H1 (cell line): ENCODE measurements at regions not wholly inside any gene's neighbourhood (a gene's known extent, or its start where the extent isn't known, plus 50 kb on each side); places are given as distances from the start of the nearest gene placed in this dataset.

ENCODE experiments used
- CTCF ChIA-PET: fragments of 300-600 bp; sonication (Branson Sonifier 250); formaldehyde crosslinking; loops from one replicate; lab custom pipeline; 2021; ENCODE audit not compliant: partially characterized antibody; lab: Charles Lee
- POLR2A ChIA-PET: fragments of 300-600 bp; sonication (Branson Sonifier 250); formaldehyde crosslinking; loops from one replicate; lab custom pipeline; 2021; ENCODE audit warnings: inconsistent platforms; ENCODE audit not compliant: partially characterized antibody; lab: Charles Lee
- DNase-seq, 2 experiments: peaks; one replicate each; pipeline versions ENCODE4 v3.0.0 to v3.0.0-alpha.2; 2010 to 2022; ENCODE audit warnings: low spot score in 2 of 2, low read depth in 1 of 2, mixed read lengths in 1 of 2
- FAIRE-seq: peaks from 2 replicates; lab custom pipeline; 2011; peaks lifted over from hg19 to GRCh38; lab: Jason Lieb, UNC
- H2AFZ ChIP-seq: 2 replicates; pipeline ENCODE4 v1.8.1; 2012; ENCODE audit warnings: low read length, inconsistent platforms
- H2AK5ac ChIP-seq: 2 replicates; pipeline ENCODE4 v1.6.1; 2013; ENCODE audit warnings: low read depth, low read length
- H2BK120ac ChIP-seq: replicated peaks from 2 replicates; pipeline ENCODE3; 2013; ENCODE audit warnings: low read depth, low read length, inconsistent platforms
- H2BK12ac ChIP-seq: 2 replicates; pipeline ENCODE4 v1.6.1; 2013; ENCODE audit warnings: low read depth, low read length
- H2BK15ac ChIP-seq: 2 replicates; pipeline ENCODE4 v1.6.1; 2013; ENCODE audit warnings: low read length
- H2BK20ac ChIP-seq: 2 replicates; pipeline ENCODE4 v1.6.1; 2013; ENCODE audit warnings: low read length
- H2BK5ac ChIP-seq: 2 replicates; pipeline ENCODE4 v1.6.1; 2013; ENCODE audit warnings: low read depth, low read length
- H3K14ac ChIP-seq: 2 replicates; pipeline ENCODE4 v1.6.1; 2013; ENCODE audit warnings: inconsistent platforms; ENCODE audit not compliant: insufficient read length
- H3K18ac ChIP-seq: 2 replicates; pipeline ENCODE4 v1.6.1; 2013; ENCODE audit warnings: low read length; ENCODE audit errors: extremely low read depth
- H3K23ac ChIP-seq: 2 replicates; pipeline ENCODE4 v1.6.1; 2013; ENCODE audit warnings: inconsistent platforms; ENCODE audit not compliant: insufficient read length
- H3K23me2 ChIP-seq: 2 replicates; pipeline ENCODE4 v1.6.1; 2013; ENCODE audit warnings: low read depth, low read length
- H3K27ac ChIP-seq: 2 replicates; pipeline ENCODE4 v1.6.1; 2011; ENCODE audit warnings: low read depth, low read length, inconsistent platforms
- H3K27me3 ChIP-seq, 4 experiments: replicated peaks in 1 of 4; 1 replicate in 1 of 4; 2 replicates in 3 of 4; pipeline versions ENCODE4 v1.6.1 to v1.8.1; 2011 to 2013; ENCODE audit warnings: low read length in 3 of 4, mild to moderate bottlenecking in 3 of 4, inconsistent platforms in 2 of 4, mixed read lengths in 2 of 4, moderate library complexity in 1 of 4; ENCODE audit not compliant: control insufficient read depth in 3 of 4, insufficient read depth in 3 of 4; ENCODE audit errors: extremely low read depth in 1 of 4
- H3K36me3 ChIP-seq, 4 experiments: 2 replicates each; pipeline versions ENCODE4 v1.6.1 to v1.8.1; 2011 to 2013; ENCODE audit warnings: mild to moderate bottlenecking in 4 of 4, low read length in 3 of 4, moderate library complexity in 2 of 4, control low read depth in 1 of 4, inconsistent platforms in 1 of 4; ENCODE audit not compliant: insufficient read depth in 4 of 4, control insufficient read depth in 2 of 4
- H3K4ac ChIP-seq: replicated peaks from 2 replicates; pipeline ENCODE3; 2013; ENCODE audit warnings: low read length, low read depth, mixed read lengths, inconsistent platforms; ENCODE audit not compliant: insufficient read length
- H3K4me1 ChIP-seq, 4 experiments: replicated peaks in 1 of 4; 1 replicate in 1 of 4; 2 replicates in 3 of 4; pipeline versions ENCODE4 v1.6.1 to v1.8.1; 2011 to 2013; ENCODE audit warnings: low read length in 3 of 4, inconsistent platforms in 2 of 4, mixed read lengths in 1 of 4; ENCODE audit not compliant: insufficient read depth in 4 of 4, control insufficient read depth in 3 of 4
- H3K4me2 ChIP-seq, 2 experiments: 2 replicates each; pipeline versions ENCODE4 v1.6.1 to v1.8.1; 2011 to 2013; ENCODE audit warnings: low read depth in 2 of 2, low read length in 2 of 2, control low read depth in 1 of 2, inconsistent platforms in 1 of 2, mild to moderate bottlenecking in 1 of 2; ENCODE audit not compliant: insufficient read depth in 1 of 2
- H3K4me3 ChIP-seq, 4 experiments: fragments of 200-600, 300-600 bp in 1 of 4; sonication (generic), shearing (Covaris generic), sonication (Bioruptor Twin) in 1 of 4; 2 replicates each; pipeline versions ENCODE4 v1.5.1 to v1.8.1; 2011 to 2016; ENCODE audit warnings: low read length in 4 of 4, low read depth in 3 of 4, control low read depth in 2 of 4, inconsistent platforms in 2 of 4, mild to moderate bottlenecking in 2 of 4, mixed read lengths in 1 of 4, moderate library complexity in 1 of 4; ENCODE audit not compliant: insufficient read depth in 2 of 4; ENCODE audit errors: extremely low read depth in 1 of 4
- H3K56ac ChIP-seq: replicated peaks from 2 replicates; pipeline ENCODE3; 2013; ENCODE audit warnings: low read depth, mild to moderate bottlenecking, mixed read lengths, low read length, inconsistent platforms; ENCODE audit not compliant: insufficient read length
- H3K79me1 ChIP-seq: 2 replicates; pipeline ENCODE4 v1.6.1; 2013; ENCODE audit warnings: low read depth, low read length, control low read depth
- H3K79me2 ChIP-seq, 2 experiments: 2 replicates each; pipeline versions ENCODE4 v1.6.1 to v1.8.1; 2012 to 2013; ENCODE audit warnings: low read length in 2 of 2, mild to moderate bottlenecking in 2 of 2, inconsistent platforms in 1 of 2; ENCODE audit not compliant: insufficient read depth in 2 of 2, control insufficient read depth in 1 of 2
- H3K9ac ChIP-seq, 4 experiments: replicated peaks in 1 of 4; 1 replicate in 1 of 4; 2 replicates in 3 of 4; pipeline versions ENCODE4 v1.6.1 to v1.8.1; 2011 to 2013; ENCODE audit warnings: low read depth in 3 of 4, low read length in 3 of 4, control low read depth in 2 of 4, mild to moderate bottlenecking in 2 of 4, moderate library complexity in 2 of 4, inconsistent platforms in 1 of 4; ENCODE audit errors: extremely low read depth in 1 of 4
- H3K9me3 ChIP-seq, 2 experiments: 2 replicates each; pipeline versions ENCODE4 v1.6.1 to v1.8.1; 2012 to 2013; ENCODE audit warnings: mild to moderate bottlenecking in 2 of 2, moderate library complexity in 2 of 2, control low read depth in 1 of 2, inconsistent platforms in 1 of 2, low read depth in 1 of 2, low read length in 1 of 2, mixed read lengths in 1 of 2; ENCODE audit not compliant: insufficient read depth in 2 of 2
- H4K20me1 ChIP-seq, 2 experiments: replicated peaks in 1 of 2; 2 replicates each; pipeline versions ENCODE3 to v1.8.1; 2011 to 2013; ENCODE audit warnings: inconsistent platforms in 2 of 2, low read length in 2 of 2, mild to moderate bottlenecking in 1 of 2; ENCODE audit not compliant: insufficient read depth in 2 of 2, control insufficient read depth in 1 of 2
- H4K5ac ChIP-seq: 2 replicates; pipeline ENCODE4 v1.6.1; 2013; ENCODE audit warnings: low read length, low read depth, mixed read lengths, inconsistent platforms; ENCODE audit not compliant: insufficient read length
- H4K8ac ChIP-seq: 2 replicates; pipeline ENCODE4 v1.8.0; 2013; ENCODE audit warnings: mild to moderate bottlenecking, moderate library complexity, low read length, inconsistent platforms; ENCODE audit not compliant: insufficient read depth; ENCODE audit errors: extremely low read depth
- H4K91ac ChIP-seq: replicated peaks from 2 replicates; pipeline ENCODE3; 2013; ENCODE audit warnings: low read length, mixed read lengths, inconsistent platforms; ENCODE audit not compliant: insufficient read length
- GABPA ChIP-seq: IDR thresholded peaks from 2 replicates; pipeline ENCODE4 v1.6.1; 2011; ENCODE audit warnings: mild to moderate bottlenecking, low read length, moderate library complexity, borderline replicate concordance; ENCODE audit not compliant: insufficient read depth
- SRF ChIP-seq: IDR thresholded peaks from 2 replicates; pipeline ENCODE4 v1.6.1; 2011; ENCODE audit warnings: mild to moderate bottlenecking, low read depth, low read length, moderate library complexity
- WGBS, 2 experiments: shearing (Covaris generic) in 1 of 2; methylation state at CpG; one replicate each; pipeline versions ENCODE4 v1.1.6 to v1.1.7; 2013 to 2015; ENCODE audit warnings: low lambda C conversion rate in 2 of 2, mixed read lengths in 2 of 2, inconsistent platforms in 1 of 2, low coverage in 1 of 2, missing lambda C conversion rate in 1 of 2; ENCODE audit not compliant: insufficient replicate concordance in 2 of 2, insufficient coverage in 1 of 2, insufficient read length in 1 of 2; ENCODE audit errors: extremely low coverage in 1 of 2, missing lambda C conversion rate in 1 of 2; 5-methylcytosine and 5-hydroxymethylcytosine counted together

- Histone ChIP-seq H3K18ac (no peak overlapping the region), H2AK5ac (no peak overlapping the region), H3K9me3 (no peaks in the 10 kb centered on the region), H3K4me3 (no peak overlapping the region), H3K14ac (no peak overlapping the region), H3K4me1 (no peaks in the 10 kb centered on the region; a peak in 1 of 7 replicates), H2BK20ac (no peak overlapping the region), H2BK12ac (no peak overlapping the region), H3K4me2 (no peak overlapping the region), H3K23me2 (0 out of 2 replicates have a peak, but pooled peaks cover 2% of the 10 kb centered on the region), H3K27ac (no peak overlapping the region), H3K9ac (no peak overlapping the region), H2BK120ac (no peak overlapping the region), H3K79me1 (no peaks in the 10 kb centered on the region), H2BK5ac (no peak overlapping the region), H3K36me3 (no peaks in the 10 kb centered on the region), H4K20me1 (no peaks in the 10 kb centered on the region), H3K56ac (no peak overlapping the region), H3K23ac (no peak overlapping the region), H4K8ac (no peak overlapping the region), H4K91ac (no peak overlapping the region), H3K79me2 (no peaks in the 10 kb centered on the region), H3K4ac (no peak overlapping the region), H2AFZ (no peak overlapping the region), H2BK15ac (no peak overlapping the region), H3K27me3 (no peaks in the 10 kb centered on the region), H4K5ac (no peak overlapping the region)
- POLR2A ChIA-PET = no interaction called here
- CTCF ChIA-PET = interaction anchor here (1.2 kb wide), 1 partner anchor 268 kb away, joined by 3 read pairs; no protein-coding TSS in a partner anchor
- no peak for FAIRE-seq
- TF ChIP-seq GABPA (no peak), SRF (no peak)
- no peak for DNase-seq
- 96% methylated on average over 4 of the region's 4 CpGs; no CpG with 5 or more reads in 1 of the 2 experiments for WGBS, 2 experiments
Observed at GRCh38 chr13:33377411-33377810, 91.9 kb upstream of the STARD13 start.
